Smooth muscle cell (in vitro differentiated cells): ENCODE measurements at regions not wholly inside any gene's neighbourhood (a gene's known extent, or its start where the extent isn't known, plus 50 kb on each side); places are given as distances from the start of the nearest gene placed in this dataset.
"Not testable (repeated sequence)": the region's sequence is repeated elsewhere in the genome, so short reads cannot be mapped to it uniquely, and the experiment has no call there.

Experiments
- DNase-seq: peaks from one replicate; lab custom pipeline; 2025; ENCODE audit not compliant: unreplicated experiment; lab: John Stamatoyannopoulos, UW
- H2AFZ ChIP-seq: fragments of 200-600 bp; sonication (generic); 2 replicates; pipeline ENCODE4 v1.6.0; 2016; ENCODE audit warnings: antibody characterized with exemption, low read depth, mild to moderate bottlenecking
- H3F3A ChIP-seq: fragments of 200-600 bp; sonication (generic); 2 replicates; pipeline ENCODE4 v1.6.0; 2017; ENCODE audit warnings: antibody characterized with exemption, low read depth
- H3K27ac ChIP-seq: fragments of 200-600 bp; sonication (generic); 2 replicates; pipeline ENCODE4 v1.5.1; 2016; ENCODE audit warnings: low read depth, mild to moderate bottlenecking
- H3K27me3 ChIP-seq: fragments of 200-600 bp; sonication (generic); 2 replicates; pipeline ENCODE4 v1.6.1; 2016; ENCODE audit warnings: low read depth, mild to moderate bottlenecking
- H3K36me3 ChIP-seq: fragments of 200-600 bp; sonication (generic); 2 replicates; pipeline ENCODE4 v1.5.1; 2016; ENCODE audit warnings: low read depth
- H3K4me1 ChIP-seq: fragments of 200-600 bp; sonication (generic); 2 replicates; pipeline ENCODE4 v1.5.1; 2016; ENCODE audit warnings: low read depth
- H3K4me2 ChIP-seq: fragments of 200-600 bp; sonication (generic); 2 replicates; pipeline ENCODE4 v1.6.0; 2016; ENCODE audit warnings: mild to moderate bottlenecking
- H3K4me3 ChIP-seq: fragments of 200-600 bp; sonication (generic); 2 replicates; pipeline ENCODE4 v1.5.1; 2016; ENCODE audit warnings: mild to moderate bottlenecking
- H3K79me2 ChIP-seq: fragments of 200-600 bp; sonication (generic); 2 replicates; pipeline ENCODE4 v1.6.0; 2016; ENCODE audit warnings: low read depth, mild to moderate bottlenecking
- H3K9ac ChIP-seq: fragments of 200-600 bp; sonication (generic); 2 replicates; pipeline ENCODE4 v1.6.0; 2016; ENCODE audit warnings: low read depth
- H3K9me3 ChIP-seq: fragments of 200-600 bp; sonication (generic); replicated peaks from 2 replicates; pipeline ENCODE4 v1.5.1; 2016; ENCODE audit warnings: low read depth
- H4K20me1 ChIP-seq: fragments of 200-600 bp; sonication (generic); 2 replicates; pipeline ENCODE4 v1.6.0; 2016; ENCODE audit warnings: low read depth
- CTCF ChIP-seq: fragments of 200-600 bp; sonication (generic); IDR thresholded peaks from 2 replicates; pipeline ENCODE4 v1.5.1; 2017; ENCODE audit warnings: borderline replicate concordance, mild to moderate bottlenecking, antibody characterized with exemption; ENCODE audit not compliant: insufficient read depth, poor library complexity, severe bottlenecking
- WGBS: methylation state at CpG from one replicate; pipeline ENCODE4 v1.1.7; 2016; ENCODE audit warnings: low lambda C conversion rate; 5-methylcytosine and 5-hydroxymethylcytosine counted together

GRCh38 chr10:76815505-76815904, 822.1 kb downstream of the KCNMA1 start:
- H3K4me3 ChIP-seq, H2AFZ ChIP-seq, H3K36me3 ChIP-seq, H3K27me3 ChIP-seq, H3F3A ChIP-seq, H3K9me3 ChIP-seq, H3K4me2 ChIP-seq, H3K9ac ChIP-seq, H4K20me1 ChIP-seq, H3K79me2 ChIP-seq, DNase-seq, H3K4me1 ChIP-seq, H3K27ac ChIP-seq: not testable (repeated sequence)
- WGBS = 88% methylated on average over 9 of the region's 9 CpGs

- H4K20me1 ChIP-seq = no peaks in the 10 kb centered on the region
- no peak for TF ChIP-seq CTCF
- no peaks in the 10 kb centered on the region for H3K79me2 ChIP-seq
- no peak overlapping the region for H3K27ac ChIP-seq
- H3K4me2 ChIP-seq = no peak overlapping the region
- no peaks in the 10 kb centered on the region for H3K9me3 ChIP-seq
- H3K4me3 ChIP-seq = no peak overlapping the region
- H3K27me3 ChIP-seq = no peaks in the 10 kb centered on the region
- no peaks in the 10 kb centered on the region for H3K4me1 ChIP-seq
- H2AFZ ChIP-seq = no peak overlapping the region
- no peaks in the 10 kb centered on the region for H3K36me3 ChIP-seq
- H3F3A ChIP-seq = no peaks in the 10 kb centered on the region
- no peak for DNase-seq
- no peak overlapping the region for H3K9ac ChIP-seq
These were observed 826.2 kb downstream of the KCNMA1 start for GRCh38 chr10:76811430-76811829.

GRCh38 chr10:76788452-76788811, 849.2 kb downstream of the KCNMA1 start:
- Histone ChIP-seq H2AFZ (no peak overlapping the region), H3K9me3 (no peaks in the 10 kb centered on the region), H3K4me3 (no peak overlapping the region), H3F3A (no peaks in the 10 kb centered on the region), H3K27me3 (no peaks in the 10 kb centered on the region), H3K79me2 (no peaks in the 10 kb centered on the region), H4K20me1 (no peaks in the 10 kb centered on the region), H3K4me2 (no peak overlapping the region), H3K9ac (no peak overlapping the region), H3K36me3 (no peaks in the 10 kb centered on the region), H3K27ac (no peak overlapping the region), H3K4me1 (no peaks in the 10 kb centered on the region)
- DNase-seq = no peak
- 78% methylated on average over 4 of the region's 4 CpGs for WGBS
- no peak for TF ChIP-seq CTCF

GRCh38 chr10:76787746-76788451, 849.7 kb downstream of the KCNMA1 start:
- WGBS = 88% methylated on average over 3 of the region's 3 CpGs
- Histone ChIP-seq H3F3A (no peaks in the 10 kb centered on the region), H3K4me1 (no peaks in the 10 kb centered on the region), H2AFZ (no peak overlapping the region), H3K36me3 (no peaks in the 10 kb centered on the region), H3K79me2 (no peaks in the 10 kb centered on the region), H3K4me3 (no peak overlapping the region), H3K4me2 (no peak overlapping the region), H4K20me1 (no peaks in the 10 kb centered on the region), H3K9me3 (no peaks in the 10 kb centered on the region), H3K27me3 (no peaks in the 10 kb centered on the region), H3K9ac (no peak overlapping the region), H3K27ac (no peak overlapping the region)
- DNase-seq = no peak
- TF ChIP-seq CTCF = no peak
